GM21786 (cell line): ENCODE measurements at regions not wholly inside any gene's neighbourhood (a gene's known extent, or its start where the extent isn't known, plus 50 kb on each side); places are given as distances from the start of the nearest gene placed in this dataset.
"Not testable (repeated sequence)": the region's sequence is repeated elsewhere in the genome, so short reads cannot be mapped to it uniquely, and the experiment has no call there.

ENCODE experiments used
- ATAC-seq: cut with Tn5 transposase; IDR thresholded peaks from one replicate; pipeline ENCODE4 v1.9.1; 2021; ENCODE audit not compliant: unreplicated experiment

GRCh38 chrX:42020225-42020624 lies 96.9 kb upstream of the CASK start:
- ATAC-seq = no peak

GRCh38 chrX:42017971-42018370 lies 94.6 kb upstream of the CASK start:
- ATAC-seq = no peak

- ATAC-seq = no peak
These were observed 77.5 kb upstream of the CASK start for GRCh38 chrX:42000836-42001235.

GRCh38 chrX:41984628-41985027 lies 61.3 kb upstream of the CASK start:
- no peak for ATAC-seq

- ATAC-seq = no peak
These were observed 59.6 kb upstream of the CASK start for GRCh38 chrX:41982953-41983352.

- no peak for ATAC-seq
These were observed 58.2 kb upstream of the CASK start for GRCh38 chrX:41981481-41982013.

- ATAC-seq = not testable (repeated sequence)
These were observed 51.3 kb upstream of the CASK start for GRCh38 chrX:41974677-41975076.

GRCh38 chrX:41973208-41973607 lies 49.9 kb upstream of the CASK start:
- ATAC-seq = no peak
